Midbrain (tissue), 1 donor: ENCODE measurements at regions not wholly inside any gene's neighbourhood (a gene's known extent, or its start where the extent isn't known, plus 50 kb on each side); places are given as distances from the start of the nearest gene placed in this dataset.
"Not testable (repeated sequence)": the region's sequence is repeated elsewhere in the genome, so short reads cannot be mapped to it uniquely, and the experiment has no call there.

Experiments
- DNase-seq: peaks from one replicate; lab custom pipeline; 2025; lab: John Stamatoyannopoulos, UW

GRCh38 chr11:25159341-25159740 is 662.5 kb downstream of the LUZP2 start:
- no peak for DNase-seq

GRCh38 chr11:25163421-25163820 is 666.6 kb downstream of the LUZP2 start:
- no peak for DNase-seq

GRCh38 chr11:25180187-25180586 is 683.3 kb downstream of the LUZP2 start:
- DNase-seq, result no peak

- no peak for DNase-seq
Measured at GRCh38 chr11:25183411-25183810, 686.6 kb downstream of the LUZP2 start.

- no peak for DNase-seq
Measured at GRCh38 chr11:25197515-25197914, 700.7 kb downstream of the LUZP2 start.

DNA sequence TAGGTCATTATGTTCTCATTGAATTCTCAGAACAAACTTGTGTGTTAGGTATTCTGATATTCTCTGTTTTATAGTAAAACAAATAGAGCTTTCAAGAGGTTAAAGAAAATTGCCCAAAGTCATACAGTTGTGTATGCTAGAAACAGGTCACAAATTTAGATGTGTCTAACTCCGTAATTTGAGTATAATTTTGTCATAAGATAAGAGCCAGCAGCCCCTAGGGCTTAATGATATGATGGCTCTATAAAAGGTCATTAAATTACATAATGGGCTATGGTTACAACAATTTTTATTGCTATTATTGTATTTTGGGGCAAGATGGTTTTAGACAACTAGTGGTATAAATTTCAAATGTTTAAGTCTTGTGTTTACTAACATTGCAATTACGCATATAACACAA is 701.9 kb downstream of the LUZP2 start:
- DNase-seq, result no peak

- DNase-seq, result no peak
Measured at GRCh38 chr11:25200925-25201324, 704.1 kb downstream of the LUZP2 start.

GRCh38 chr11:25206762-25207161 is 709.9 kb downstream of the LUZP2 start:
- DNase-seq, result no peak

GRCh38 chr11:25211635-25212254 is 714.9 kb downstream of the LUZP2 start:
- no peak for DNase-seq

- no peak for DNase-seq
Measured at GRCh38 chr11:25214535-25215176, 717.8 kb downstream of the LUZP2 start.

DNA sequence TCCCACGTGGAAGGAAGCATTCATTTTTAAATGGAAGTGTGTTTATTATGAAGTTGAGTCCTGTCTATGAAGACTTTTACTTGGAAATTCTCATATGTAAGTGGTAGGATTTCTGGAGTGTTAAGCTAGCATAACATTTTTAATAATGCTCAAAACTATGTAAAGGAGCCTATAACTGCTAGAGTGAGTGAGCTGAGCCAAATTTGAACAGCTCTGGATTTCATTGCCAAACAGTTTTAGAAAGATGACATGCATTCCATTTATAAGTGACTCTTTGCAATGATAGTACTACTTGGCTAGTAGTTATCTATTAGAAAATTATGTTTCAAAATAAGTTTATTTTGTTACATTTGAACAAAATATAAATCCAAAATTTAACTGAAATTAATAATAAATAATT is 721.2 kb downstream of the LUZP2 start:
- DNase-seq, result no peak

GRCh38 chr11:25225078-25225477 is 728.2 kb downstream of the LUZP2 start:
- no peak for DNase-seq

- DNase-seq, result no peak
Measured at GRCh38 chr11:25242928-25243327, 746.1 kb downstream of the LUZP2 start.

DNA sequence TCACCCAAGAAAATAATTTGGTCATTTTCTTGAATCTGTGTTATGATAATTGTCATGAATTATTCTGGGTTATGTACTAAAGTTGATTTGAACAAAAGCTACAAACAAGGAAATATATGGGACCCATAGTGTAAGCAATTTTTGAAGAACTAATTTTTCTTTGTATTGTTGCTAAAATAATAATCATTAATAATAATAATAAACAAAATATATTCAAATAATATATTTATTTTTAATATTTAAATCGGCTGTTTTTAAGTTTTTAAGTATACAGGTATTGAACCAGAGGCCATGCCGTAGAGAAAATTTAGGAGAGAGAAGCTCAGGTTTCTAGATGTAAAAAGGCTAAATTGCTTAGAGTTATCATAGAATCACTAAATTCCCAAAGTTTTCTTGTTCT is 747.3 kb downstream of the LUZP2 start:
- DNase-seq, result no peak

- no peak for DNase-seq
Measured at GRCh38 chr11:25247336-25247735, 750.5 kb downstream of the LUZP2 start.

DNA sequence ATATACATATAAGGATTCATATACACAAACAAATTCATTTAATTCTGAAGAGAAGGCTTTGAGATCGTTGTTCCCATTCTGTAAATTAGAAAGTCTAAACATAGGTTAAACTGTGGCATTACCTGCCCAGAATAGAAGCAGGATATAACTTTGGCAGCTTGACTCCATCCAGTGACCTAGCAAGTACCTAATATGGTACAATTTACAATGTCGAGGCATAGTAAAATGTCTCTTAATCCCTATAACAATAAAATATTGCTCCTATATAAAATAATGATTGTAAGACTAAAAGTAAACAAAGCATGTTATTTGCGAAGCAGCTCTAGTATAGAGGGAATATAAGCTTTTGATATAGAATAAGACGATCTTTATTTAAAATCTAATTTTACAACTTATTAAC is 756.0 kb downstream of the LUZP2 start:
- no peak for DNase-seq

- not testable (repeated sequence) for DNase-seq
Measured at GRCh38 chr11:25263861-25264260, 767.0 kb downstream of the LUZP2 start.

DNA sequence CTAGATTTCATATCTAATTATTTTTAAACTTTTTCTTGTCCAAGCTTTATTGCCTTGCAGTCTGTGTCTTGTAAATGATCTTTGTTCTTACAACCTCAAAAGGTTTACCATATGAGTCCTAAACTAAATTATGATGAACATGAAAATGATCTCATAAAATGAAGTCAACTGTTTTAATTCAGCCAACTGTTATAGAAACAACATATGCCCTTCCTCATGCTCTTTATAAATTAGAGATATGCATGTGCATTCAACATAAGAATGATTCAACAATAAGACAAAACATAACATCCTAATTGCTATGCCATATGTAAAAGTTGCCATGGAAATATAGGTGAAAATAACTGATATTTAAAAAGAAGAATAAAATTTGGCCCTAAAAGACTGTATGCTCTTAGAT is 774.4 kb downstream of the LUZP2 start:
- DNase-seq, result no peak

- no peak for DNase-seq
Measured at GRCh38 chr11:25272214-25272613, 775.4 kb downstream of the LUZP2 start.

- not testable (repeated sequence) for DNase-seq
Measured at GRCh38 chr11:25280821-25281220, 784.0 kb downstream of the LUZP2 start.

DNA sequence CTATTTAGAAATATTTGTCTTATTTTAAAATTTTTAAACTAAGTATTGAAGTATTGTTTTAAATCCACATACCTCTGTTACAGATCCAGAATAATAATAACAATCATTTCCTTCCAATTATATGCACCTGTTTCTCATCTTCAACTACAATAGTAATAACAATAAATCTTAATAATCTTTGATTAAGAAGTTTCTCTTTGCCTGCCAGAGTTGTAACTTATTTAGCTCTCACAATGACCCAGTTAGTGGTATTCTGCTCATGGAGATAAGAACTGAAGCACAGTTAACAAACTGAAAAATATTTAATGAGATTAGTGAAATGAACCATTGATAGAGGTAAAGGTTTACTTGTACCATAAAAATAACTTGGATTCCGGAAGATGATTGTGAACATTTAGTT is 796.3 kb downstream of the LUZP2 start:
- DNase-seq, result no peak

DNA sequence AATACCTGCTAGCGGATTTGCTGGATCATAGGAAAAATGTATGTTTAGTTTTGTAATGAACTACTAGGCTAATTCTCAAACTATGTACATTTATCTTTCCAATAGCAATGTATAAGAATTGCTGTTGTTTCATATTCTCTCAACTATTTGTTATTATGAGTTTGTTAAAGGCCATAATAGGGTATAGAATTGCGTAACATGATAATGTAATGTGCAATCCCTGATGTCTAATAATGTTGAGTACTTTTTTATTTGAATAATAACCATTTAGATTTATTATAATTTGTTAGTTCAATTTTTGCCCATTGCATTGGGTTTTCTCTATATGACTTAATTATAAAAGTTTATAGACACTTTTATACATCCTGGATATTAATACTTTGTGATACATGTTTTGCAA is 801.6 kb downstream of the LUZP2 start:
- DNase-seq, result no peak

- no peak for DNase-seq
Measured at GRCh38 chr11:25309818-25310217, 813.0 kb downstream of the LUZP2 start.

GRCh38 chr11:25317216-25317615 is 820.4 kb downstream of the LUZP2 start:
- no peak for DNase-seq
